GM18517 (cell line): ENCODE measurements at regions not wholly inside any gene's neighbourhood (a gene's known extent, or its start where the extent isn't known, plus 50 kb on each side); places are given as distances from the start of the nearest gene placed in this dataset.
"Not testable (repeated sequence)": the region's sequence is repeated elsewhere in the genome, so short reads cannot be mapped to it uniquely, and the experiment has no call there.

Experiments used
- ATAC-seq: cut with Tn5 transposase; IDR thresholded peaks from one replicate; pipeline ENCODE4 v1.9.1; 2021; ENCODE audit warnings: mild to moderate bottlenecking, moderate library complexity; ENCODE audit not compliant: unreplicated experiment

GRCh38 chr10:63773962-63774361 lies 252.8 kb downstream of the REEP3 start:
- no peak for ATAC-seq

- ATAC-seq, result no peak
Measured at GRCh38 chr10:63780101-63780500, 258.9 kb downstream of the REEP3 start.

GRCh38 chr10:63781226-63781625 lies 260.0 kb downstream of the REEP3 start:
- ATAC-seq, result no peak

GRCh38 chr10:63783882-63784281 lies 262.7 kb downstream of the REEP3 start:
- ATAC-seq, result no peak

- no peak for ATAC-seq
Measured at GRCh38 chr10:63788152-63788821, 267.1 kb downstream of the REEP3 start.

GRCh38 chr10:63795094-63795860 lies 274.1 kb downstream of the REEP3 start:
- no peak for ATAC-seq

- no peak for ATAC-seq
Measured at GRCh38 chr10:63798599-63799498, 277.6 kb downstream of the REEP3 start.

- no peak for ATAC-seq
Measured at GRCh38 chr10:63799521-63800300, 278.5 kb downstream of the REEP3 start.

GRCh38 chr10:63801166-63801565 lies 280.0 kb downstream of the REEP3 start:
- ATAC-seq, result no peak

- ATAC-seq, result no peak
Measured at GRCh38 chr10:63806330-63806729, 285.1 kb downstream of the REEP3 start.

GRCh38 chr10:63812501-63812900 lies 291.3 kb downstream of the REEP3 start:
- ATAC-seq, result no peak

- no peak for ATAC-seq
Measured at GRCh38 chr10:63819753-63820329, 298.6 kb downstream of the REEP3 start.

- no peak for ATAC-seq
Measured at GRCh38 chr10:63822496-63822895, 301.3 kb downstream of the REEP3 start.

- ATAC-seq, result no peak
Measured at GRCh38 chr10:63825111-63825510, 303.9 kb downstream of the REEP3 start.

GRCh38 chr10:63825766-63826165 lies 304.6 kb downstream of the REEP3 start:
- no peak for ATAC-seq

GRCh38 chr10:63827018-63827417 lies 305.8 kb downstream of the REEP3 start:
- not testable (repeated sequence) for ATAC-seq

GRCh38 chr10:63829020-63829419 lies 307.8 kb downstream of the REEP3 start:
- no peak for ATAC-seq

GRCh38 chr10:63829573-63830149 lies 308.5 kb downstream of the REEP3 start:
- ATAC-seq, result no peak

- ATAC-seq, result no peak
Measured at GRCh38 chr10:63832686-63833085, 311.5 kb downstream of the REEP3 start.
